ENCODE measurements at regions not wholly inside any gene's neighbourhood (a gene's known extent, or its start where the extent isn't known, plus 50 kb on each side); places are given as distances from the start of the nearest gene placed in this dataset.

DNA sequence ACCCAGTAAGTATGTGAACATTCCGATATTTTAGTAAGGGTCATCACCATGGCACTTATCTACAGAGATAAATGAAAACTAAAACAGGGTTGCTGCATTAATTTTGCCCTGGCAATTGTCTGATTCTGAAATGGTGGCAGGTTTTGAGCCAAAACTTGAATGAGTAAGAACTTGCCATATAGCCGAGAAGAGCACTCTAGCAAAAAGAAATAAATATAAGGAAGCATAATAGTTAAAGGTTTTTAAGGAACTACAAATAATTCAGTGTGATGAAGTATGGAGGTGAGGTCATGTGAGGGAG, 68.5 kb upstream of the BTN3A2 start:
- no peak overlapping the region for H2AFZ ChIP-seq (ENCODE audit: low read depth, low read length)
- no peak overlapping the region for H3K4me3 ChIP-seq (ENCODE audit: low read depth in 1 of 2, low read length in 2 of 2)
- TF ChIP-seq, protein P1, sequence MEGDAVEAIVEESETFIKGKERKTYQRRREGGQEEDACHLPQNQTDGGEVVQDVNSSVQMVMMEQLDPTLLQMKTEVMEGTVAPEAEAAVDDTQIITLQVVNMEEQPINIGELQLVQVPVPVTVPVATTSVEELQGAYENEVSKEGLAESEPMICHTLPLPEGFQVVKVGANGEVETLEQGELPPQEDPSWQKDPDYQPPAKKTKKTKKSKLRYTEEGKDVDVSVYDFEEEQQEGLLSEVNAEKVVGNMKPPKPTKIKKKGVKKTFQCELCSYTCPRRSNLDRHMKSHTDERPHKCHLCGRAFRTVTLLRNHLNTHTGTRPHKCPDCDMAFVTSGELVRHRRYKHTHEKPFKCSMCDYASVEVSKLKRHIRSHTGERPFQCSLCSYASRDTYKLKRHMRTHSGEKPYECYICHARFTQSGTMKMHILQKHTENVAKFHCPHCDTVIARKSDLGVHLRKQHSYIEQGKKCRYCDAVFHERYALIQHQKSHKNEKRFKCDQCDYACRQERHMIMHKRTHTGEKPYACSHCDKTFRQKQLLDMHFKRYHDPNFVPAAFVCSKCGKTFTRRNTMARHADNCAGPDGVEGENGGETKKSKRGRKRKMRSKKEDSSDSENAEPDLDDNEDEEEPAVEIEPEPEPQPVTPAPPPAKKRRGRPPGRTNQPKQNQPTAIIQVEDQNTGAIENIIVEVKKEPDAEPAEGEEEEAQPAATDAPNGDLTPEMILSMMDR (IDR thresholded peaks at IDR 0.05; ENCODE audit: borderline replicate concordance, extremely low read depth, low read length, poor library complexity, severe bottlenecking), result no peak
- TF ChIP-seq EZH2 (IDR thresholded peaks at IDR 0.05; ENCODE audit: borderline replicate concordance, low read depth, low read length, severe bottlenecking), result no peak
- H3K4me1 ChIP-seq (ENCODE audit: insufficient read depth, low read length), result peaks cover 13% of the 10 kb centered on the region
- H3K9me3 ChIP-seq (ENCODE audit: insufficient read depth, low read length, severe bottlenecking), result no peaks in the 10 kb centered on the region
- no peak overlapping the region for H3K4me2 ChIP-seq (ENCODE audit: insufficient read depth, low read length)
- no peaks in the 10 kb centered on the region for H4K20me1 ChIP-seq (ENCODE audit: insufficient read depth, low read length)
- no peak for DNase-seq
- H3K27ac ChIP-seq (ENCODE audit: low read length), result no peak overlapping the region
- no peak overlapping the region for H3K9ac ChIP-seq (ENCODE audit: low read depth, low read length)
- H3K79me2 ChIP-seq (ENCODE audit: insufficient read depth, low read length), result no peaks in the 10 kb centered on the region
- no peaks in the 10 kb centered on the region for H3K36me3 ChIP-seq (ENCODE audit: insufficient read depth, low read length)
- no peaks in the 10 kb centered on the region for H3K27me3 ChIP-seq (ENCODE audit: insufficient read depth, low read length, poor library complexity)
- ATAC-seq (ENCODE audit: insufficient read depth, low read depth), result no peak

DNA sequence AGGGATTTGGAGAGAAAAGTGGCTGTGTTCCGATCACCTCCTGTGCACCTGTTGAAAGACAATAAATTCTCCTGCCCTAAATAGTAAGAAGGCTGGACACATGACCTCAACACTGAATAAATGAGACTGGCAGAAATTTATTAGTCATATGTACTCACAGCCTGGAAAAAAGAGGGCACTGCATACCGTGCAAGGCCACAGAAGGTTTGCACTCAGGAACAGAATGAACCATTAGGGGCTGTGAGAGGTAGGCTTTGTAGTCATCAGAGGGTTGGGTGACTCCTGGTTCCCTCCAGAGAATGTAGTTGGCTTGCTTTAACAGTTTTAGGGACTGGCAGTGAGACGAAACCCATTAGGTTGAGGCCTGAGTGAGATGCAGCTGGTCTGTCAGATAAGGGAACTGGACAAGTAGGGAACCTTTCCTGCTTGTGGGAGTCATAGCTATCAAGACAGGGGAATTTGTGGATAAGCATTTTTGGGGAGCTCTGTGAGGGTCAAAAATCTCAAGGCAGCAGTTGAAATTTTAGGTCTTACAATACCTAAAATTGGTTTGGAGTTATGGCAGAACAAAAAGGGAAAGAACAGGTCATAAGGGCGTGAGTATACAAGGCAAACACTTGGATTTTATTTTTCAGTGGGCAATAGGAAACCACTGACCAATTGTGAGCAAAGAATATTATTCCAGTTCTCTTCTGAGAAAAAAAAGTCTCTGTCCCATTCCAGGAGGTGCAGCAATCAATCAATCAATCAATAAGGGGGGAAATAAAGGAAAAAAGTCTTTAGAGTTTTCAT, 67.9 kb upstream of the BTN3A2 start:
- H3K27ac ChIP-seq (ENCODE audit: low read length), result no peak overlapping the region
- DNase-seq (no peak), ATAC-seq (ENCODE audit: insufficient read depth, low read depth) (no peak)
- H3K9ac ChIP-seq (ENCODE audit: low read depth, low read length), result no peak overlapping the region
- H3K79me2 ChIP-seq (ENCODE audit: insufficient read depth, low read length), result no peaks in the 10 kb centered on the region
- H3K4me2 ChIP-seq (ENCODE audit: insufficient read depth, low read length), result no peak overlapping the region
- H4K20me1 ChIP-seq (ENCODE audit: insufficient read depth, low read length), result no peaks in the 10 kb centered on the region
- no peaks in the 10 kb centered on the region for H3K27me3 ChIP-seq (ENCODE audit: insufficient read depth, low read length, poor library complexity)
- H3K9me3 ChIP-seq (ENCODE audit: insufficient read depth, low read length, severe bottlenecking), result no peaks in the 10 kb centered on the region
- H3K4me1 ChIP-seq (ENCODE audit: insufficient read depth, low read length), result peaks cover 13% of the 10 kb centered on the region
- TF ChIP-seq EZH2 (IDR thresholded peaks at IDR 0.05; ENCODE audit: borderline replicate concordance, low read depth, low read length, severe bottlenecking), result no peak
- TF ChIP-seq, protein P1 (IDR thresholded peaks at IDR 0.05; ENCODE audit: borderline replicate concordance, extremely low read depth, low read length, poor library complexity, severe bottlenecking), result no peak
- H2AFZ ChIP-seq (ENCODE audit: low read depth, low read length), result no peak overlapping the region
- no peaks in the 10 kb centered on the region for H3K36me3 ChIP-seq (ENCODE audit: insufficient read depth, low read length)
- H3K4me3 ChIP-seq (ENCODE audit: low read depth in 1 of 2, low read length in 2 of 2), result no peak overlapping the region

DNA sequence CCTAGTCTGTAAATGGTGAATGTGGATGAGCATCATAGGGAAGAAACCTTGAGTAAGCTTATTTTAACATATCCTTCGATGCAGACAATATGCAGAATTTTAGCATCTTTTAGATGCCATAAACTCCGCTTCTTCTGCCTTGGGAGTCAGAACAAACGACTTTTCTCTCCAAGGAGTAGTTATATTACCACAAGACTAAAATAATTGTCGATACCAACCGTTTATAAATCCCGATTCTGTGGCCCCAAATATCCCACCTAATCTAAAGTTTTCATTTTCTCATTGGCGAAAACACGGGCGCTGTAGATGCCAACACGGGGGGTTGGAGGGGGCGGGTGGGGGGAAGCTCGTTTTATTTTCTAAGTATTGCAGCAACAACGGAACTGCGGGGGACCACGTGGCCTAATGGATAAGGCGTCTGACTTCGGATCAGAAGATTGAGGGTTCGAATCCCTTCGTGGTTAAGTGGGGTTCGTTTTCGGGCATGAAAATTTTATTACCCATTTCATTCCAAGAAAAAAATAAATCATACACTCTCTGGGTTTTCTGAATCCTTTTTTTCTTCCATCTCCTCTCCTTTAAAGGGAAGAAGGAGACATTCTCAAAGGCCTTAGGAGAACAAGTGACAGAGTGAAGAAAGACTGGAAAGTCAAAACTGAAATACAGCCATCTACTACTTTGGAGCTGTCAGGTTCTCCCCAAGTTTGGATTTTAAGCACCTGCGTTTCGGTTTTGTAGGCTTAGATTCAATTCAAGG, 65.5 kb upstream of the BTN3A2 start:
- no peak overlapping the region for H3K4me3 ChIP-seq (ENCODE audit: low read depth in 1 of 2, low read length in 2 of 2)
- no peaks in the 10 kb centered on the region for H3K27me3 ChIP-seq (ENCODE audit: insufficient read depth, low read length, poor library complexity)
- H3K9ac ChIP-seq (ENCODE audit: low read depth, low read length), result no peak overlapping the region
- no peak overlapping the region for H3K4me2 ChIP-seq (ENCODE audit: insufficient read depth, low read length)
- no peak overlapping the region for H2AFZ ChIP-seq (ENCODE audit: low read depth, low read length)
- peaks cover 19% of the 10 kb centered on the region for H3K4me1 ChIP-seq (ENCODE audit: insufficient read depth, low read length)
- H4K20me1 ChIP-seq (ENCODE audit: insufficient read depth, low read length), result no peaks in the 10 kb centered on the region
- no peak overlapping the region for H3K27ac ChIP-seq (ENCODE audit: low read length)
- no peaks in the 10 kb centered on the region for H3K36me3 ChIP-seq (ENCODE audit: insufficient read depth, low read length)
- ATAC-seq (ENCODE audit: insufficient read depth, low read depth) (no peak), DNase-seq (no peak)
- TF ChIP-seq, protein P1 (IDR thresholded peaks at IDR 0.05; ENCODE audit: borderline replicate concordance, extremely low read depth, low read length, poor library complexity, severe bottlenecking), result no peak
- no peak for TF ChIP-seq EZH2 (IDR thresholded peaks at IDR 0.05; ENCODE audit: borderline replicate concordance, low read depth, low read length, severe bottlenecking)
- H3K79me2 ChIP-seq (ENCODE audit: insufficient read depth, low read length), result no peaks in the 10 kb centered on the region
- no peaks in the 10 kb centered on the region for H3K9me3 ChIP-seq (ENCODE audit: insufficient read depth, low read length, severe bottlenecking)
